PC-3 (cell line): ENCODE measurements at regions not wholly inside any gene's neighbourhood (a gene's known extent, or its start where the extent isn't known, plus 50 kb on each side); places are given as distances from the start of the nearest gene placed in this dataset.

Experiments used
- ATAC-seq: fragments of 200-7000 bp; cut with Tn5 transposase; 2 replicates; pipeline ENCODE4 v1.9.1; 2020; ENCODE audit warnings: mild to moderate bottlenecking, moderate library complexity
- BruUV-seq: library from RNA; stranded (reverse); fragments of 400-500 nt; replicated peaks from 2 replicates; lab custom pipeline; 2021; lab: Mats Ljungman, UMichigan
- CTCF ChIA-PET: fragments of 300-600 bp; sonication (Branson Sonifier 250); formaldehyde crosslinking; loops from one replicate; lab custom pipeline; 2022; ENCODE audit warnings: antibody characterized with exemption; lab: Charles Lee
- POLR2A ChIA-PET: fragments of 300-600 bp; sonication (Branson Sonifier 250); formaldehyde crosslinking; loops from one replicate; lab custom pipeline; 2022; ENCODE audit warnings: antibody characterized with exemption; ENCODE audit not compliant: unreplicated experiment; lab: Charles Lee
- DNase-seq: peaks from one replicate; pipeline ENCODE4 v3.0.0-alpha.2; 2015
- H2AFZ ChIP-seq: fragments of 300-600 bp; sonication (generic); 2 replicates; pipeline ENCODE4 v1.6.0; 2016; ENCODE audit warnings: antibody characterized with exemption, low read length
- H3F3A ChIP-seq: fragments of 300-600 bp; sonication (generic); one replicate; pipeline ENCODE4 v1.6.0; 2017; ENCODE audit warnings: antibody characterized with exemption, low read length, control low read depth, mild to moderate bottlenecking; ENCODE audit not compliant: unreplicated experiment
- H3K27ac ChIP-seq: fragments of 300-600 bp; sonication (generic); 2 replicates; pipeline ENCODE4 v1.5.1; 2016; ENCODE audit warnings: mild to moderate bottlenecking, low read length
- H3K27me3 ChIP-seq: fragments of 300-600 bp; sonication (generic); 2 replicates; pipeline ENCODE4 v1.6.1; 2016; ENCODE audit warnings: low read length, mixed read lengths
- H3K36me3 ChIP-seq: fragments of 300-600 bp; sonication (generic); 2 replicates; pipeline ENCODE4 v1.6.1; 2016; ENCODE audit warnings: low read depth, mixed run types, low read length, mixed read lengths
- H3K4me1 ChIP-seq: fragments of 300-600 bp; sonication (generic); 2 replicates; pipeline ENCODE4 v1.5.1; 2016; ENCODE audit warnings: low read length; ENCODE audit not compliant: insufficient read depth
- H3K4me2 ChIP-seq: fragments of 300-600 bp; sonication (generic); 2 replicates; pipeline ENCODE4 v1.6.0; 2016; ENCODE audit warnings: low read length
- H3K4me3 ChIP-seq: fragments of 300-600 bp; sonication (generic); 2 replicates; pipeline ENCODE4 v1.5.1; 2016; ENCODE audit warnings: mild to moderate bottlenecking, low read length, mixed read lengths
- H3K79me2 ChIP-seq: fragments of 300-600 bp; sonication (generic); 2 replicates; pipeline ENCODE4 v1.6.1; 2017; ENCODE audit warnings: low read length, mixed read lengths
- H3K9ac ChIP-seq: fragments of 300-600 bp; sonication (generic); 2 replicates; pipeline ENCODE4 v1.6.0; 2016; ENCODE audit warnings: mild to moderate bottlenecking, low read length
- H3K9me2 ChIP-seq: fragments of 300-600 bp; sonication (generic); replicated peaks from 2 replicates; pipeline ENCODE4 v1.6.1; 2016; ENCODE audit warnings: mixed run types, low read length, mixed read lengths
- H3K9me3 ChIP-seq: fragments of 300-600 bp; sonication (generic); 2 replicates; pipeline ENCODE4 v1.6.1; 2016; ENCODE audit warnings: low read length, mixed read lengths
- H4K20me1 ChIP-seq: fragments of 300-600 bp; sonication (generic); 2 replicates; pipeline ENCODE4 v1.6.1; 2016; ENCODE audit warnings: low read length, mixed read lengths
- EZH2 ChIP-seq: fragments of 300-600 bp; sonication (generic); IDR thresholded peaks from one replicate; pipeline ENCODE4 v1.6.1; 2017; ENCODE audit warnings: antibody characterized with exemption, mild to moderate bottlenecking, low read length; ENCODE audit not compliant: unreplicated experiment
- EZH2phosphoT487 ChIP-seq: fragments of 300-600 bp; sonication (generic); IDR thresholded peaks from 2 replicates; pipeline ENCODE4 v1.6.1; 2018; ENCODE audit warnings: mild to moderate bottlenecking, antibody characterized with exemption, low read length, borderline replicate concordance
- intact Hi-C: fragments of 100-400 bp; cut with micrococcal nuclease; formaldehyde crosslinking; loops from 2 replicates; pipeline ENCODE4 v1.9.0; 2023
- TF ChIP-seq, protein P1 (sequence below): fragments of 300-600 bp; sonication (generic); conservative IDR thresholded peaks from 2 replicates; pipeline ENCODE4 v1.5.1; 2017; ENCODE audit warnings: antibody characterized with exemption, low read depth, mild to moderate bottlenecking, low read length

DNA sequence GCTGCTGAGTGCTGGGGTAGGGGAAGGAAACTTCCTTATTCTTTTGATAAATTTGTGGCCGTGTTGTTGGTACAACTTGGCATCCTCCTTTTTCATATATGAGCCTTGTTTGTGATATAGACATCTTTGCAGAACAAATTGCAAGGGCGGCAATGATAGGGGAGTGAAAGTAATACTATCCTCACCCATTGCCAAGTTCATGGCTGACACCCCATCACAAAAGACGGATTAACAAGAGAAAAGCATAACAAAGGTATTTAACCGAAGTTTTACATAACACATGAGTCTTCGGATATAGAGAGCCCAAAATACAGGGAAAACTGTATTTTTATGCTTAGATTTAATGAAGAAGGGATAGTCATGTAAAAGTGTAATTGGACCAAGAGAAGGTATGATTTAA lies 86.3 kb upstream of the TMPRSS2 start:
- Histone ChIP-seq H3K9me2 (no peaks in the 10 kb centered on the region), H3K27ac (no peak overlapping the region), H3F3A (no peaks in the 10 kb centered on the region), H3K4me3 (no peak overlapping the region), H3K4me1 (no peaks in the 10 kb centered on the region), H3K4me2 (no peak overlapping the region), H3K9ac (no peak overlapping the region), H3K79me2 (no peaks in the 10 kb centered on the region), H3K36me3 (no peaks in the 10 kb centered on the region), H4K20me1 (no peaks in the 10 kb centered on the region), H3K9me3 (no peaks in the 10 kb centered on the region), H3K27me3 (no peaks in the 10 kb centered on the region), H2AFZ (no peak overlapping the region)
- no TSS peak for BruUV-seq
- TF ChIP-seq, protein P1, sequence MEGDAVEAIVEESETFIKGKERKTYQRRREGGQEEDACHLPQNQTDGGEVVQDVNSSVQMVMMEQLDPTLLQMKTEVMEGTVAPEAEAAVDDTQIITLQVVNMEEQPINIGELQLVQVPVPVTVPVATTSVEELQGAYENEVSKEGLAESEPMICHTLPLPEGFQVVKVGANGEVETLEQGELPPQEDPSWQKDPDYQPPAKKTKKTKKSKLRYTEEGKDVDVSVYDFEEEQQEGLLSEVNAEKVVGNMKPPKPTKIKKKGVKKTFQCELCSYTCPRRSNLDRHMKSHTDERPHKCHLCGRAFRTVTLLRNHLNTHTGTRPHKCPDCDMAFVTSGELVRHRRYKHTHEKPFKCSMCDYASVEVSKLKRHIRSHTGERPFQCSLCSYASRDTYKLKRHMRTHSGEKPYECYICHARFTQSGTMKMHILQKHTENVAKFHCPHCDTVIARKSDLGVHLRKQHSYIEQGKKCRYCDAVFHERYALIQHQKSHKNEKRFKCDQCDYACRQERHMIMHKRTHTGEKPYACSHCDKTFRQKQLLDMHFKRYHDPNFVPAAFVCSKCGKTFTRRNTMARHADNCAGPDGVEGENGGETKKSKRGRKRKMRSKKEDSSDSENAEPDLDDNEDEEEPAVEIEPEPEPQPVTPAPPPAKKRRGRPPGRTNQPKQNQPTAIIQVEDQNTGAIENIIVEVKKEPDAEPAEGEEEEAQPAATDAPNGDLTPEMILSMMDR: no peak
- TF ChIP-seq EZH2 (no peak), EZH2phosphoT487 (no peak)
- ATAC-seq (no peak), DNase-seq (no peak)
- intact Hi-C loops: no loop called here
- POLR2A ChIA-PET: no interaction called here
- CTCF ChIA-PET: no interaction called here

DNA sequence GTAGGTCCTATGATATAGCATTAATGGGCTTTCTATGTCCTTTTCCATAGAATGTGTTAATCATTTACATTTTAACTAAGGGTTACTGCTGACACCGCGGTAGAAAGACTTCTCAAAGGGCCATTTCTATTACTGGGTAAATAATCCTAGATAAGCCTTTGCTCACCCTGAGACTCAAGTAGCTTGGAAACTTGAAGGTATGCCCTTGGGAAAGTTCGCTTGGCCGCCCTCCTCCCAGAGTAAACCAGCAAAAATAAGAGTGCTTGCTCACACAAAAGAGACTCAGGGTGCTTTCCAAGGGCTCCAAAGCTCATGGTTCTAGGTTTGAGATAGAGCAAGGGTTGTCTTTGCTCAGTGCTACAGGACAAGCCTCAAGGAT lies 85.8 kb upstream of the TMPRSS2 start:
- POLR2A ChIA-PET: no interaction called here
- no TSS peak for BruUV-seq
- intact Hi-C loops: no loop called here

DNA sequence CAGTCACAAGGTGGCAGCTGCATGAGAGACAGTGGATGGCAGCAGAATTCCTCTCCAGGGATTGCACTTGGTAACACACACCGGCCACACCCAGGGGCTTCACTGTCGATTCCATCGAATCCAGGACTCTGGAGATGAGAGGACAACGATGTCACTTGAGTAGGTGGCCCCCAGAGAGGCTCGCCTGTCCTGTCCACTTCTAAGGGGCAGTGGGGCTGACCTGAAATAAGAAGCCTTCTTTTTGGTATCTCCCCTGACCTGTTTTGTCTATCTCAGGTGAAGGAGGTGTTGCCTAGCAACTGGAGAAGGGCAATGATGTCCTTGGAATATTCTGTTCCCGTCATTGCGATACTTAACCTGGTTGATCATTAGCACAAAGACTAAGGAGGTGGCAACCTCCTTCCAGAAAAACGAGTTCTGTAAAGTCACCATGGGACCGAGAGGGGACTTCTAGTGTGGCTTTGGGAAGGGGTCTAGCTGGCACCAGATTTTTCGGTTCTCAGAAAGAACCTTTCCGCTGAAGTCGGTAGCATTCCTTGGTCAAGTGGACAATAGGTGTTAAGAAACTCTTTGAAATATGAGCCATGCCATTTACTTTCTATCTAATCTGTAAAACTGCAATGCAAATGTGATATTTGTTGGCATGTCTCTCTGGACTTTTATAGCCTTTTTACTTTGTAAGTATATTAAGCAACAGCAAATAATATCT lies 85.2 kb upstream of the TMPRSS2 start:
- Histone ChIP-seq H3K27me3 (no peaks in the 10 kb centered on the region), H3K4me2 (no peak overlapping the region), H3K79me2 (no peaks in the 10 kb centered on the region), H3K4me1 (no peaks in the 10 kb centered on the region), H3K27ac (no peak overlapping the region), H2AFZ (no peak overlapping the region), H3F3A (no peaks in the 10 kb centered on the region), H3K9me3 (no peaks in the 10 kb centered on the region), H4K20me1 (no peaks in the 10 kb centered on the region), H3K4me3 (no peak overlapping the region), H3K9ac (no peak overlapping the region), H3K9me2 (no peaks in the 10 kb centered on the region), H3K36me3 (no peaks in the 10 kb centered on the region)
- ATAC-seq: no peak
- POLR2A ChIA-PET: no interaction called here
- intact Hi-C loops: no loop called here
- TF ChIP-seq, protein P1: no peak
- TF ChIP-seq EZH2phosphoT487: no peak
- no peak for TF ChIP-seq EZH2
- CTCF ChIA-PET: no interaction called here
- DNase-seq: no peak
- no TSS peak for BruUV-seq

More for the DNA sequence above, 85.8 kb upstream of the TMPRSS2 start:
- TF ChIP-seq, protein P1: no peak
- TF ChIP-seq EZH2 (no peak), EZH2phosphoT487 (no peak)
- CTCF ChIA-PET: no interaction called here
- Histone ChIP-seq H3K27ac (no peak overlapping the region), H3K36me3 (no peaks in the 10 kb centered on the region), H3K9ac (no peak overlapping the region), H3K4me1 (no peaks in the 10 kb centered on the region), H3K4me2 (no peak overlapping the region), H3K9me3 (no peaks in the 10 kb centered on the region), H3K27me3 (no peaks in the 10 kb centered on the region), H3F3A (no peaks in the 10 kb centered on the region), H3K4me3 (no peak overlapping the region), H3K79me2 (no peaks in the 10 kb centered on the region), H3K9me2 (no peaks in the 10 kb centered on the region), H2AFZ (no peak overlapping the region), H4K20me1 (no peaks in the 10 kb centered on the region)
- ATAC-seq (no peak; the same call in 1 of the 2 replicates), DNase-seq (no peak)
